ENCODE measurements at regions not wholly inside any gene's neighbourhood (a gene's known extent, or its start where the extent isn't known, plus 50 kb on each side); places are given as distances from the start of the nearest gene placed in this dataset.
"Not testable (repeated sequence)": the region's sequence is repeated elsewhere in the genome, so short reads cannot be mapped to it uniquely, and the experiment has no call there.

DNA sequence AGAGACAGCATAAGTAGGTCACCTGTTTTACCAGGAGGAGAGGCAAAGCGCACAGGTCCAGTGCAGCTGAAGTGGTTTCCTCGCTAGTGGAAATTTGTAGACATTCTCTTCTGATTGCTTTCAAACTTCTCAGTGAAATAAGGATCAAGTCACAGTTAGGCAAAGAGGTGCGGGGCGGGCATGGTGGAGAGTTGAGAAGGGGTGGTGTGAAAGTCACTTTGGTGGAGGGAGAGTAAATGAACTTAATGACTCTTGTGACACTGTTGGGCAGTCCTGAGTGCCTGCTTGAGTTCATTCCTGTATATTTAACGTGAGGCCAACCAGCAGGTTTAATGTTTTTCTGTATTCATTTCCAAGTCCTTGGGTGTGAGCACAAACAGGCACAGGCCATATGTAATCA is 235.6 kb downstream of the TRIML1 start:
- no peak for DNase-seq (ENCODE audit: extremely low spot score in 2 of 2)
- Histone ChIP-seq H3K36me3 (no peaks in the 10 kb centered on the region), H3K27ac (no peak overlapping the region), H3K4me3 (no peak overlapping the region), H3K9me3 (no peaks in the 10 kb centered on the region), H3K27me3 (no peaks in the 10 kb centered on the region), H3K4me1 (no peaks in the 10 kb centered on the region)
- intact Hi-C loops (cut with DNase I) = no loop called here
- no peak for TF ChIP-seq CTCF (IDR thresholded peaks at IDR 0.05)
- no peak for TF ChIP-seq POLR2AphosphoS5 (IDR thresholded peaks at IDR 0.05; ENCODE audit: insufficient read depth in 1 of 2, low read depth in 1 of 2)
- no peak for TF ChIP-seq POLR2A (IDR thresholded peaks at IDR 0.05)

DNA sequence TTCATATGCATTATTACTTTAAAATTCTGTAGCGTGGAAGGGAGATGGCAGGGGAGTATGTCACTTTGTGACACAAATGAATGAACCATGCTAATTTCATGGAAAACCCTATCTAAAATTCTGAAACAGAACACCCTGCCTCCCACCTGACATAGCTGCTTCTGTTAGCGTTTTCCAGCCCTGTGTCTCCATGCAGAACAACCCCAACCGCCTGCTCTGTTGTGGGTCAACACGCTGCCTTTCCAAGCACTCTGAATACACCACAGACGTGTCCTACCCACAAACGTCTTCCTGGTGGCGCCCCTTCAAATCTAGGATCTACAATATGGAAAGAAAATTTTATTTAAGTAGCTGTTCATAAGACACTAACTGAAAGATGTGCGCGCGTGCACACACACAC is 238.6 kb downstream of the TRIML1 start:
- intact Hi-C loops (cut with DNase I) = no loop called here

DNA sequence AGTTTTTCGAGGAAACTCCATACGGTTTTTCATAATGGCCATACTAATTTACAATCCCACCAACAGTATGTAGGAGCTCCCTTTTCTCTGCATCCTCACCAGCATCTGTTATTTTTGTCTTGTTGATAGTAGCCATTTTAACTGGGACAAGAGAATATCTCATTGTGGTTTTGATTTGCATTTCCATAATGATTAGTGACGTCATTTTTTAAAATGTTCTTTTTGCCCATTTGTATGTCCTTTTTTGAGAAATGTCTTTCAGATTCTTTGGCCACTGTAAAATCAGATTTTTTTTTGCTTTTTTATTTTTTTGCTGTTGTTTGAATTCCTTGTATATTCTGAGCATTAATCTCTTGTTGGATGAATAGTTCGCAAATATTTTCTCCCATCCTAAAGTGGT is 243.9 kb downstream of the TRIML1 start:
- H3K27ac ChIP-seq = no peak overlapping the region
- H3K9me3 ChIP-seq = no peaks in the 10 kb centered on the region
- DNase-seq (ENCODE audit: extremely low spot score in 2 of 2) = no peak
- no peaks in the 10 kb centered on the region for H3K4me1 ChIP-seq
- no peak overlapping the region for H3K4me3 ChIP-seq
- TF ChIP-seq POLR2A (IDR thresholded peaks at IDR 0.05) = no peak
- TF ChIP-seq CTCF (IDR thresholded peaks at IDR 0.05) = no peak
- no peak for TF ChIP-seq POLR2AphosphoS5 (IDR thresholded peaks at IDR 0.05; ENCODE audit: insufficient read depth in 1 of 2, low read depth in 1 of 2)
- H3K36me3 ChIP-seq = no peaks in the 10 kb centered on the region
- no peaks in the 10 kb centered on the region for H3K27me3 ChIP-seq
- intact Hi-C loops (cut with DNase I) = no loop called here

More for the DNA sequence above, 238.6 kb downstream of the TRIML1 start:
- DNase-seq (ENCODE audit: extremely low spot score in 2 of 2) = no peak
- Histone ChIP-seq H3K36me3 (no peaks in the 10 kb centered on the region), H3K27ac (no peak overlapping the region), H3K27me3 (no peaks in the 10 kb centered on the region), H3K4me1 (no peaks in the 10 kb centered on the region), H3K4me3 (no peak overlapping the region), H3K9me3 (no peaks in the 10 kb centered on the region)
- TF ChIP-seq POLR2A (IDR thresholded peaks at IDR 0.05) (no peak), POLR2AphosphoS5 (IDR thresholded peaks at IDR 0.05; ENCODE audit: insufficient read depth in 1 of 2, low read depth in 1 of 2) (no peak), CTCF (IDR thresholded peaks at IDR 0.05) (no peak)

DNA sequence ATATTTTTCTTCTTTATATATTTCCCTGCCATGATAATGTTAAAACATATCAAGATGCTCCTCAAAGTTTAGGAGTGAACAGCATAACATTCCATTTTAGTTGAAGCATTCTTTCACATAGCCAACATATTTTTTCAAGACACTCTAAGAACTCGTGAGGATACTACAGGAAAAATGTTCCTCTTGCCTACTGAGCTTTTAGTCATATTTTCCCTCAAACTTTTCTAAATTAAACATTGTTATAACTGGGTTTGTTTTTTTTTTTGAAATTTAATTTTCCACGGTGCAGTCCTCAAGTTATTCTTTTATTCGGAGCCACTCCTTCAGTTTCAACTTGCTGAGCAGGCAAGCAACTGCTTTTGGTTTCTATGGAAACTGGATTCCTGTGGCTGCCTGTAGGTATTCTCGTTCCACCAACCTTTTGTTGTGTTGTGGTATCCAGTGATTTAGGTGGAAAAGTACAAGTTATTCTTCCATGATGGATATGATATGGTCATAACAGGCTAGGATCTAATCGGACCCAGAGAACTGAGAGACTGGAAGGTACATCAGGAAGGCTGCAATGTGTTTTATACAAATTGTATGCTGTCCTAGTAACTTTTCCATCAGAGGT is 248.0 kb downstream of the TRIML1 start:
- Histone ChIP-seq H3K27me3 (no peaks in the 10 kb centered on the region), H3K27ac (no peak overlapping the region), H3K9me3 (no peaks in the 10 kb centered on the region), H3K4me1 (no peaks in the 10 kb centered on the region), H3K4me3 (no peak overlapping the region), H3K36me3 (no peaks in the 10 kb centered on the region)
- intact Hi-C loops (cut with DNase I) = no loop called here
- no peak for TF ChIP-seq CTCF (IDR thresholded peaks at IDR 0.05)
- no peak for TF ChIP-seq POLR2A (IDR thresholded peaks at IDR 0.05)
- no peak for TF ChIP-seq POLR2AphosphoS5 (IDR thresholded peaks at IDR 0.05; ENCODE audit: insufficient read depth in 1 of 2, low read depth in 1 of 2)
- no peak for DNase-seq (ENCODE audit: extremely low spot score in 2 of 2)

- H3K9me3 ChIP-seq; H3K4me3 ChIP-seq; H3K27me3 ChIP-seq; H3K4me1 ChIP-seq; H3K27ac ChIP-seq; intact Hi-C loops (cut with DNase I); H3K36me3 ChIP-seq; DNase-seq (ENCODE audit: extremely low spot score in 2 of 2): not testable (repeated sequence)
These were observed 252.1 kb downstream of the TRIML1 start for GRCh38 chr4:188391349-188391748.
